ENCODE measurements at regions not wholly inside any gene's neighbourhood (a gene's known extent, or its start where the extent isn't known, plus 50 kb on each side); places are given as distances from the start of the nearest gene placed in this dataset.

- no peaks in the 10 kb centered on the region for H3K36me3 ChIP-seq (ENCODE audit: insufficient read depth, low read length)
- H3K4me1 ChIP-seq (ENCODE audit: insufficient read depth, low read length, poor library complexity, severe bottlenecking), result peaks cover 31% of the 10 kb centered on the region
- no peak overlapping the region for H3K27ac ChIP-seq (ENCODE audit: low read depth, low read length, poor library complexity, severe bottlenecking)
- H4K20me1 ChIP-seq (ENCODE audit: insufficient read depth, low read length), result no peaks in the 10 kb centered on the region
- peak overlapping the region; percentile 30; the same call in 1 of the 2 replicates for H3K4me2 ChIP-seq (ENCODE audit: low read length)
- DNase-seq (ENCODE audit: low spot score), result peak; percentile 77
- no peaks in the 10 kb centered on the region for H3K9me3 ChIP-seq (ENCODE audit: low read length)
- no peak overlapping the region for H3K4me3 ChIP-seq (ENCODE audit: low read depth, low read length, poor library complexity, severe bottlenecking)
- CTCF ChIA-PET (ENCODE audit: unreplicated experiment), result interaction anchor here (0.9 to 1.0 kb wide), 3 partner anchors 53 to 162 kb away, joined by 3 read pairs; partner anchors contain the start of gene TCL1B
- intact Hi-C loops (cut with micrococcal nuclease; ENCODE audit: unreplicated experiment), result loop anchor here (5.0 kb wide), 1 partner anchor 276 kb away; no protein-coding TSS in a partner anchor
- no TSS peak for BruUV-seq (replicated peaks)
- TF ChIP-seq CTCF (conservative IDR thresholded peaks at IDR 0.05; ENCODE audit: low read length) (peak; percentile 74), EZH2phosphoT487 (IDR thresholded peaks at IDR 0.05; ENCODE audit: borderline replicate concordance, low read depth, low read length) (no peak)
- H3K79me2 ChIP-seq (ENCODE audit: insufficient read depth, low read depth, low read length), result no peaks in the 10 kb centered on the region
- POLR2A ChIA-PET, result interaction anchor here (1.6 to 3.4 kb wide), 2 partner anchors 54 to 100 kb away, joined by 6 to 15 read pairs; no protein-coding TSS in a partner anchor
- no peaks in the 10 kb centered on the region for H3K9me2 ChIP-seq (ENCODE audit: insufficient read depth, low read length)
- H2AFZ ChIP-seq (ENCODE audit: low read length), result peak overlapping the region; percentile 43; the same call in 1 of the 2 replicates
Measured at GRCh38 chr14:95611293-95611880, 74.8 kb upstream of the TCL1B start.

DNA sequence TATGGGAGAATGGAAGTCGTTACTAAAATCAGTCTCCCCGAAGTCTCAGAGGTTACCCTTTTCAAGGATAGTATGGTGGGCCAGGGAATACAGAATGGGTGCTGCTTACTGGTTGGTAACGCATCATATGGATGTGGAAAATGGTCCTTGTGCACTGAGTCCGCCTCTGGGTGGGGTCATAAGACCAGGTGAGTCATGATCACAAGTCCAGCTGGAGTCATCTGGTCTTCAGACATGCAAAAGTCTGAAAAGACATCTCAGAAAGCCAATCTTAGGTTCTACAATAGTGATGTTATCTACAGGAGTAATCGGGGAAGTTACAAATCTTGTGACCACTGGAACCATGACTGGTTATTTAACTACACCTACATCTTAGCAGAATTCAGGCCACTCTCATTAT lies 71.9 kb upstream of the TCL1B start:
- H2AFZ ChIP-seq (ENCODE audit: low read length), result no peak overlapping the region; the same call in 1 of the 2 replicates
- H3K36me3 ChIP-seq (ENCODE audit: insufficient read depth, low read length), result no peaks in the 10 kb centered on the region
- intact Hi-C loops (cut with micrococcal nuclease; ENCODE audit: unreplicated experiment), result loop anchor here (1.0 to 5.0 kb wide), 4 partner anchors 50 to 273 kb away; no protein-coding TSS in a partner anchor
- CTCF ChIA-PET (ENCODE audit: unreplicated experiment), result interaction anchor here (1.0 to 2.4 kb wide), 2 partner anchors 51 to 66 kb away, joined by 3 to 8 read pairs; no protein-coding TSS in a partner anchor
- H3K4me1 ChIP-seq (ENCODE audit: insufficient read depth, low read length, poor library complexity, severe bottlenecking), result peaks cover 31% of the 10 kb centered on the region
- H3K79me2 ChIP-seq (ENCODE audit: insufficient read depth, low read depth, low read length), result no peaks in the 10 kb centered on the region
- POLR2A ChIA-PET, result interaction anchor here (0.5 to 1.6 kb wide), 5 partner anchors 14 to 85 kb away, joined by 3 to 7 read pairs (median 3); no protein-coding TSS in a partner anchor
- H3K9me3 ChIP-seq (ENCODE audit: low read length), result no peaks in the 10 kb centered on the region
- no peak overlapping the region for H3K4me2 ChIP-seq (ENCODE audit: low read length)
- TF ChIP-seq EZH2phosphoT487 (IDR thresholded peaks at IDR 0.05; ENCODE audit: borderline replicate concordance, low read depth, low read length) (no peak), CTCF (conservative IDR thresholded peaks at IDR 0.05; ENCODE audit: low read length) (peak; percentile 72)
- DNase-seq (ENCODE audit: low spot score), result peak; percentile 79
- no peaks in the 10 kb centered on the region for H3K9me2 ChIP-seq (ENCODE audit: insufficient read depth, low read length)
- BruUV-seq (replicated peaks), result no TSS peak
- H3K27ac ChIP-seq (ENCODE audit: low read depth, low read length, poor library complexity, severe bottlenecking), result no peak overlapping the region
- no peak overlapping the region for H3K4me3 ChIP-seq (ENCODE audit: low read depth, low read length, poor library complexity, severe bottlenecking)
- H4K20me1 ChIP-seq (ENCODE audit: insufficient read depth, low read length), result no peaks in the 10 kb centered on the region

DNA sequence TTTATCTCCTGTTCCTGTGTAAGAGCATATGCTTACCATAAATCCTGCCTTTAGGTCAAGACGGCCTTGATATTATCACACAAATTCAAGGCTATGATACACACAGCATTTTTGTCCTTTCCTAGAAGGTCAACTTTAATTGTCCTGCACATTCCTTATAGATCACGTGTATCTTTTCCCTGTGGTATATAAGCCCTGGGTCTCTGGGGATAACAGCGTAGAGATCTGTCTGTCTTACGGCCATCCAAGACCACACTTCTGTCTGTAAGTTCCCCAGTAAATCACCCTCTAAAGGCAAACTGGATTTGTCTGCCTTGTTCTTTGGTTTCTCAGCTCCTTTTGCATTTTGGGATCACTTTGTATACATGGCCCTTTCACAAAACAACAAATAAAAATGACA lies 69.5 kb upstream of the TCL1B start:
- no peaks in the 10 kb centered on the region for H3K79me2 ChIP-seq (ENCODE audit: insufficient read depth, low read depth, low read length)
- no peaks in the 10 kb centered on the region for H3K9me3 ChIP-seq (ENCODE audit: low read length)
- H3K4me1 ChIP-seq (ENCODE audit: insufficient read depth, low read length, poor library complexity, severe bottlenecking), result peaks cover 22% of the 10 kb centered on the region
- intact Hi-C loops (cut with micrococcal nuclease; ENCODE audit: unreplicated experiment), result no loop called here
- H2AFZ ChIP-seq (ENCODE audit: low read length), result no peak overlapping the region
- H4K20me1 ChIP-seq (ENCODE audit: insufficient read depth, low read length), result no peaks in the 10 kb centered on the region
- TF ChIP-seq EZH2phosphoT487 (IDR thresholded peaks at IDR 0.05; ENCODE audit: borderline replicate concordance, low read depth, low read length), result no peak
- no peak for TF ChIP-seq CTCF (conservative IDR thresholded peaks at IDR 0.05; ENCODE audit: low read length)
- no peak overlapping the region for H3K27ac ChIP-seq (ENCODE audit: low read depth, low read length, poor library complexity, severe bottlenecking)
- POLR2A ChIA-PET, result interaction anchor here (1.1 kb wide), 1 partner anchor 50 kb away, joined by 4 read pairs; no protein-coding TSS in a partner anchor
- H3K9me2 ChIP-seq (ENCODE audit: insufficient read depth, low read length), result no peaks in the 10 kb centered on the region
- no peak for DNase-seq (ENCODE audit: low spot score)
- no TSS peak for BruUV-seq (replicated peaks)
- CTCF ChIA-PET (ENCODE audit: unreplicated experiment), result no interaction called here
- no peak overlapping the region for H3K4me2 ChIP-seq (ENCODE audit: low read length)
- no peaks in the 10 kb centered on the region for H3K36me3 ChIP-seq (ENCODE audit: insufficient read depth, low read length)
- H3K4me3 ChIP-seq (ENCODE audit: low read depth, low read length, poor library complexity, severe bottlenecking), result no peak overlapping the region

Measured in OCI-LY7 (cell line).